ENCODE measurements at regions not wholly inside any gene's neighbourhood (a gene's known extent, or its start where the extent isn't known, plus 50 kb on each side); places are given as distances from the start of the nearest gene placed in this dataset.

DNA sequence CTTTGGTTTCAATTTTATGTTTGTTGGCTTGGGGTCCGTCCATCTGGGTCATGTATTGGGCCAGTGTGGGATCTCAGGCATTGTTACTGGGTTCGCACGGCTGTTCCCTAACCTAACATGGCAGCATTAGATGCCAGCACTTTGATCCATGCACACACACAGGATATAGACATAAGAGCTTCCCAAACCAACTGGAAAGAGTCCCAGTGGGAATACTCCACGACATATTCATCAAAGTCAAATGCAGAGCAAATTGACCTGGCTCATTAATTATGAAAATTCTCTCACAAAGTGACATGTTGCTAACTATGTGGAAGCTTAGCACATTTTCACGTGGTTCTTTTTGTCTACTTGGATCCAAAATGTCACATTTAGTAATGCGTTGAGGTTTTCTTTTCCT is 130.4 kb downstream of the SETD4 start:
- TF ChIP-seq, protein P1, sequence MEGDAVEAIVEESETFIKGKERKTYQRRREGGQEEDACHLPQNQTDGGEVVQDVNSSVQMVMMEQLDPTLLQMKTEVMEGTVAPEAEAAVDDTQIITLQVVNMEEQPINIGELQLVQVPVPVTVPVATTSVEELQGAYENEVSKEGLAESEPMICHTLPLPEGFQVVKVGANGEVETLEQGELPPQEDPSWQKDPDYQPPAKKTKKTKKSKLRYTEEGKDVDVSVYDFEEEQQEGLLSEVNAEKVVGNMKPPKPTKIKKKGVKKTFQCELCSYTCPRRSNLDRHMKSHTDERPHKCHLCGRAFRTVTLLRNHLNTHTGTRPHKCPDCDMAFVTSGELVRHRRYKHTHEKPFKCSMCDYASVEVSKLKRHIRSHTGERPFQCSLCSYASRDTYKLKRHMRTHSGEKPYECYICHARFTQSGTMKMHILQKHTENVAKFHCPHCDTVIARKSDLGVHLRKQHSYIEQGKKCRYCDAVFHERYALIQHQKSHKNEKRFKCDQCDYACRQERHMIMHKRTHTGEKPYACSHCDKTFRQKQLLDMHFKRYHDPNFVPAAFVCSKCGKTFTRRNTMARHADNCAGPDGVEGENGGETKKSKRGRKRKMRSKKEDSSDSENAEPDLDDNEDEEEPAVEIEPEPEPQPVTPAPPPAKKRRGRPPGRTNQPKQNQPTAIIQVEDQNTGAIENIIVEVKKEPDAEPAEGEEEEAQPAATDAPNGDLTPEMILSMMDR (IDR thresholded peaks at IDR 0.05; ENCODE audit: insufficient read depth, low read length) = no peak
- no peak for TF ChIP-seq GABPA (IDR thresholded peaks at IDR 0.05; ENCODE audit: low read depth)
- no peak for TF ChIP-seq POLR2AphosphoS5 (IDR thresholded peaks at IDR 0.05; ENCODE audit: low read depth)

Data from HL-60 (cell line).